SK-N-SH treated with all-trans-retinoic acid at 6 μM for 48 hours (cell line): ENCODE measurements at regions not wholly inside any gene's neighbourhood (a gene's known extent, or its start where the extent isn't known, plus 50 kb on each side); places are given as distances from the start of the nearest gene placed in this dataset.

ENCODE experiments used
- ARNTL ChIP-seq: fragments of 450-650 bp; formaldehyde crosslinking; IDR thresholded peaks from 2 replicates; pipeline ENCODE4 v1.5.0; 2020; ENCODE audit warnings: low read depth, mild to moderate bottlenecking, moderate library complexity, borderline replicate concordance
- ESRRG ChIP-seq: fragments of 250-450 bp; sonication (Bioruptor Pico); IDR thresholded peaks from 2 replicates; pipeline ENCODE4 v1.6.1; 2021; ENCODE audit warnings: mild to moderate bottlenecking
- ZFP3 ChIP-seq: fragments of 250-450 bp; sonication (Bioruptor Pico); IDR thresholded peaks from 2 replicates; pipeline ENCODE4 v1.5.0; 2020; ENCODE audit warnings: mild to moderate bottlenecking, moderate library complexity

GRCh38 chr14:41229824-41230223, 376.9 kb upstream of the LRFN5 start:
- TF ChIP-seq ARNTL (CRISPR knock-in tag) (no peak), ESRRG (CRISPR knock-in tag) (no peak), ZFP3 (CRISPR knock-in tag) (no peak)
